ENCODE measurements at regions not wholly inside any gene's neighbourhood (a gene's known extent, or its start where the extent isn't known, plus 50 kb on each side); places are given as distances from the start of the nearest gene placed in this dataset.

DNA sequence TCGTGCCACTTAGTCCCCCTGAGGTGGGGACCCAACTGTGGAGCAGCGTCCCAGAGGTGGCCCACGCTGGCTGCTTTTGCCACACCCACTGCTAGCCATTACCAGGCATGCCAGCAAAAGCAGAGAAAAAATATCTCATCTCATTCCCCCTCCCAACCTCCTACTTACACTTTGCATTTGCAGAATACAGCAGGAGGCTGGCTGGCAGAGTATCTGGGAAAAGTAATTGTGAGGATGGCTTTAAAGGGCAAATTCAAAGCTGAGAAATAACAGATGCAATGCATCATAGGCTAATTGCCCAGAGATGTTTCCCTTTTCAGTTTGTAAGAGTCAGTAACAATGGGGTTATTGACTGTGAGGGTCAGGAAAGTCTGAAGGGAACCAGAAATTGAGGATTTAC, 438.1 kb upstream of the DSEL start:
- TF ChIP-seq, protein P1, sequence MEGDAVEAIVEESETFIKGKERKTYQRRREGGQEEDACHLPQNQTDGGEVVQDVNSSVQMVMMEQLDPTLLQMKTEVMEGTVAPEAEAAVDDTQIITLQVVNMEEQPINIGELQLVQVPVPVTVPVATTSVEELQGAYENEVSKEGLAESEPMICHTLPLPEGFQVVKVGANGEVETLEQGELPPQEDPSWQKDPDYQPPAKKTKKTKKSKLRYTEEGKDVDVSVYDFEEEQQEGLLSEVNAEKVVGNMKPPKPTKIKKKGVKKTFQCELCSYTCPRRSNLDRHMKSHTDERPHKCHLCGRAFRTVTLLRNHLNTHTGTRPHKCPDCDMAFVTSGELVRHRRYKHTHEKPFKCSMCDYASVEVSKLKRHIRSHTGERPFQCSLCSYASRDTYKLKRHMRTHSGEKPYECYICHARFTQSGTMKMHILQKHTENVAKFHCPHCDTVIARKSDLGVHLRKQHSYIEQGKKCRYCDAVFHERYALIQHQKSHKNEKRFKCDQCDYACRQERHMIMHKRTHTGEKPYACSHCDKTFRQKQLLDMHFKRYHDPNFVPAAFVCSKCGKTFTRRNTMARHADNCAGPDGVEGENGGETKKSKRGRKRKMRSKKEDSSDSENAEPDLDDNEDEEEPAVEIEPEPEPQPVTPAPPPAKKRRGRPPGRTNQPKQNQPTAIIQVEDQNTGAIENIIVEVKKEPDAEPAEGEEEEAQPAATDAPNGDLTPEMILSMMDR (IDR thresholded peaks at IDR 0.05): no peak
- CTCF ChIA-PET: no interaction called here
- POLR2A ChIA-PET: no interaction called here
- Mint-ChIP-seq H3K4me3 (no peak overlapping the region), H3K27ac (no peak overlapping the region), H3K4me1 (ENCODE audit: low read depth) (no peaks in the 10 kb centered on the region), H3K36me3 (ENCODE audit: low read depth) (no peaks in the 10 kb centered on the region), H3K9me3 (no peaks in the 10 kb centered on the region), H3K27me3 (no peaks in the 10 kb centered on the region)
- intact Hi-C loops (cut with micrococcal nuclease): no loop called here
- ATAC-seq (no peak), DNase-seq (no peak)

DNA sequence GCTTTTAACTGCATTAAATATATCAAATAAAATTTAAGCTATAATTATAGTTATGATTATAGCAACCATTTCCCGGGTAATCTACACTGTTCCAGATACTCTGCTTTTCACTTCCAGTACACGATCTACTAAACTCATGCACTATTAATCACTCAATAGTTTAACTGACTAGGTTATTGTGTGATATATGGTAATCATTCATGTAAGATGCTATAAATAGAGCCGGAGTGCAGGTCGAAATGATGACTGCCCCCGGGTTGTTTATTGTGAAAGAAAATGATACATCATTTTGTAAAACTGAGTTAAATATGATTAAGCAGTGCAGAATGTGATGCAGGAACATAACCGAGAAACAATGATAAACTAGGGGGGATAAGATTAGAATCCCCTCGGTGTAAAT, 434.6 kb upstream of the DSEL start:
- ATAC-seq (no peak), DNase-seq (no peak)
- Mint-ChIP-seq H3K27ac (no peak overlapping the region), H3K27me3 (no peaks in the 10 kb centered on the region), H3K9me3 (no peaks in the 10 kb centered on the region), H3K4me3 (no peak overlapping the region), H3K36me3 (ENCODE audit: low read depth) (no peaks in the 10 kb centered on the region), H3K4me1 (ENCODE audit: low read depth) (no peaks in the 10 kb centered on the region)
- ChIA-PET POLR2A (no interaction called here), CTCF (no interaction called here)
- intact Hi-C loops (cut with micrococcal nuclease): no loop called here
- TF ChIP-seq, protein P1 (IDR thresholded peaks at IDR 0.05): no peak

DNA sequence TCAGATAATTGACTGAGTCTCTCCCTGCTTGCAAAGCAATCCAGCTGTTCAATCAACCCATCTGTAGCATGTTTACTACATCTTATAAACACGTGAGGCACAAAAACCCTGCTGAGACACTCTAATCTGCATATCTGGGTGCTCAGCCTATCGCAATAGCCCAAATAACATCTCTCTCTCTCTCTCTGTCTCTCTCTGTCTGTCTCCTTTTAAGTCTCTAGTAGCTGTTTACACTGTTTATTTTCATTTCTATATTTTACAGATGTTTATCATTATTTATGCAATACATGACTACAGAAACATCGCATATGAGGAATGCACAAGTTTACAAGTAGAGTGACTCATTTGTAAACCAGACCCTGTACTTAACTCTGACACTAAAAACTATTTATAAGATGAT, 422.1 kb upstream of the DSEL start:
- intact Hi-C loops (cut with micrococcal nuclease): no loop called here
- Mint-ChIP-seq H3K27ac (no peak overlapping the region), H3K9me3 (peaks cover 2% of the 10 kb centered on the region), H3K4me1 (ENCODE audit: low read depth) (no peaks in the 10 kb centered on the region), H3K36me3 (ENCODE audit: low read depth) (no peaks in the 10 kb centered on the region), H3K27me3 (no peaks in the 10 kb centered on the region), H3K4me3 (no peak overlapping the region)
- DNase-seq (no peak), ATAC-seq (no peak)
- TF ChIP-seq, protein P1 (IDR thresholded peaks at IDR 0.05): no peak
- ChIA-PET CTCF (no interaction called here), POLR2A (no interaction called here)

DNA sequence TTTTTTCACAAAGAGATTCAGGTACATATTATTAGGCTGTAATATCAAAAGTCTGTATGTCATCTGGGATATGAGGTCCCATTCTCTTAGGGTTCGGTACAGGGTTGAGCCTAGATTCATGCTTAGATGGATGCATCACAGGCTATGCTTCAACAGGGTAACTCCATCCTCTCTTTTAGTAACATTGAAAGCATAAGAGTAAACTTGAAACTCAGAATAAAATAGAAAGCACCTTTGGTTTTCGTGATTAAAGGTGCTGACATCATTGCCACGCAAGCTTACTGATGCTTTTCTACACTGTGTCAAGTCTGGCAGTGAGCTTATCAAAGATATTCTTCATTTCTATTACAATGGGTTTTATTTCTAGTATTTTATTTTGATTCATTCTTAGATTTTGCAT, 419.1 kb upstream of the DSEL start:
- TF ChIP-seq, protein P1 (IDR thresholded peaks at IDR 0.05): no peak
- DNase-seq (no peak), ATAC-seq (no peak)
- intact Hi-C loops (cut with micrococcal nuclease): no loop called here
- H3K4me1 Mint-ChIP-seq (ENCODE audit: low read depth): no peaks in the 10 kb centered on the region
- H3K9me3 Mint-ChIP-seq: no peaks in the 10 kb centered on the region
- ChIA-PET POLR2A (no interaction called here), CTCF (no interaction called here)
- H3K27ac Mint-ChIP-seq: no peak overlapping the region
- no peaks in the 10 kb centered on the region for H3K27me3 Mint-ChIP-seq
- H3K36me3 Mint-ChIP-seq (ENCODE audit: low read depth): no peaks in the 10 kb centered on the region
- H3K4me3 Mint-ChIP-seq: no peak overlapping the region

DNA sequence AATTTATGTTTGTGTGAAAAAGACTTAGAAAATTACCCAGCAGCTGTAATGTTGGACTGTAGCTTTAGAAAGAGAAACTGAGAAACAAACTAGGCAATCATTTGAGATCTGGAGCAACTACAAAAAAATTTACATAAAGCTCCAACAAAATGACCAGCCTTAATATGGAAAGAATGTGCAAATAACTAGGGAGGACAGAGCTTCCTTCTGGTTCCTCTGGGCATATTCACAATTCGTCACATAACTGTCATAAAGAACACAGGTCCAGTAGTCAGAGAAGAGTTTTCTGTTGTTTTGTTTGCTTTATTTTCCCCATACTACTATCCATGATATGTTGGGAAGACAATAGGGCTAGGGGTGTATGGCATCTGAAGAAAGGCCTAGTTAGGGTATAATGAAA, 416.8 kb upstream of the DSEL start:
- Mint-ChIP-seq H3K36me3 (ENCODE audit: low read depth) (no peaks in the 10 kb centered on the region), H3K4me1 (ENCODE audit: low read depth) (no peaks in the 10 kb centered on the region), H3K9me3 (no peaks in the 10 kb centered on the region), H3K27ac (no peak overlapping the region), H3K27me3 (no peaks in the 10 kb centered on the region), H3K4me3 (no peak overlapping the region)
- no peak for ATAC-seq
- CTCF ChIA-PET: no interaction called here
- DNase-seq: no peak
- POLR2A ChIA-PET: no interaction called here
- intact Hi-C loops (cut with micrococcal nuclease): no loop called here
- TF ChIP-seq, protein P1 (IDR thresholded peaks at IDR 0.05): no peak

All from activated CD8-positive, alpha-beta T cell treated with anti-CD3 and anti-CD28 coated beads for 36 hours (primary cell).